BLaER1 (cell line): ENCODE measurements at regions not wholly inside any gene's neighbourhood (a gene's known extent, or its start where the extent isn't known, plus 50 kb on each side); places are given as distances from the start of the nearest gene placed in this dataset.

ENCODE experiments used
- H3K27ac ChIP-seq: shearing (Covaris generic); formaldehyde crosslinking; 2 replicates; pipeline ENCODE4 v1.8.1; 2022
- H3K27me3 ChIP-seq: shearing (Covaris generic); formaldehyde crosslinking; 2 replicates; pipeline ENCODE4 v1.8.1; 2022
- H3K36me3 ChIP-seq: shearing (Covaris generic); formaldehyde crosslinking; 2 replicates; pipeline ENCODE4 v1.8.1; 2022
- H3K4me1 ChIP-seq: shearing (Covaris generic); formaldehyde crosslinking; 2 replicates; pipeline ENCODE4 v1.8.1; 2022
- H3K4me2 ChIP-seq: shearing (Covaris generic); formaldehyde crosslinking; 2 replicates; pipeline ENCODE4 v1.8.1; 2022
- H3K4me3 ChIP-seq: shearing (Covaris generic); formaldehyde crosslinking; 2 replicates; pipeline ENCODE4 v1.8.1; 2022
- H3K9ac ChIP-seq: shearing (Covaris generic); formaldehyde crosslinking; 2 replicates; pipeline ENCODE4 v1.8.1; 2022
- H3K9me3 ChIP-seq: shearing (Covaris generic); formaldehyde crosslinking; 2 replicates; pipeline ENCODE4 v1.8.1; 2022
- H4K20me1 ChIP-seq: shearing (Covaris generic); formaldehyde crosslinking; 2 replicates; pipeline ENCODE4 v1.8.1; 2022
- Cebpa-rat ChIP-seq: shearing (Covaris generic); IDR thresholded peaks from 2 replicates; pipeline ENCODE4 v1.8.1; 2022

- peaks cover 87% of the 10 kb centered on the region for H3K27me3 ChIP-seq
- no peak overlapping the region for H3K27ac ChIP-seq
- H3K4me3 ChIP-seq: no peak overlapping the region; the same call in 1 of the 2 replicates
- H3K36me3 ChIP-seq: no peaks in the 10 kb centered on the region
- peaks cover 21% of the 10 kb centered on the region for H3K9me3 ChIP-seq
- H3K4me2 ChIP-seq: no peak overlapping the region
- no peak for TF ChIP-seq Cebpa-rat
- H3K9ac ChIP-seq: no peak overlapping the region
- H3K4me1 ChIP-seq: no peaks in the 10 kb centered on the region
- peaks cover 24% of the 10 kb centered on the region; the same call in 1 of the 2 replicates for H4K20me1 ChIP-seq
These were observed 99.7 kb upstream of the HSD17B12 start for GRCh38 chr11:43580735-43581369.

- Histone ChIP-seq H3K9me3 (peaks cover 21% of the 10 kb centered on the region), H3K36me3 (no peaks in the 10 kb centered on the region), H3K27me3 (peaks cover 81% of the 10 kb centered on the region), H3K9ac (no peak overlapping the region), H3K27ac (no peak overlapping the region), H3K4me3 (no peak overlapping the region; the same call in 1 of the 2 replicates), H3K4me2 (no peak overlapping the region), H3K4me1 (no peaks in the 10 kb centered on the region), H4K20me1 (peaks cover 20% of the 10 kb centered on the region; the same call in 1 of the 2 replicates)
- no peak for TF ChIP-seq Cebpa-rat
These were observed 99.0 kb upstream of the HSD17B12 start for GRCh38 chr11:43581370-43582023.

GRCh38 chr11:43582024-43582862 is 98.3 kb upstream of the HSD17B12 start:
- Histone ChIP-seq H3K36me3 (no peaks in the 10 kb centered on the region), H3K27me3 (peaks cover 73% of the 10 kb centered on the region), H3K4me2 (no peak overlapping the region), H3K4me3 (no peak overlapping the region), H3K4me1 (no peaks in the 10 kb centered on the region), H4K20me1 (peaks cover 13% of the 10 kb centered on the region; the same call in 1 of the 2 replicates), H3K9ac (no peak overlapping the region), H3K9me3 (peaks cover 21% of the 10 kb centered on the region), H3K27ac (no peak overlapping the region)
- no peak for TF ChIP-seq Cebpa-rat

GRCh38 chr11:43582863-43583462 is 97.6 kb upstream of the HSD17B12 start:
- Histone ChIP-seq H3K4me2 (no peak overlapping the region), H3K4me3 (no peak overlapping the region), H3K9ac (no peak overlapping the region), H3K36me3 (no peaks in the 10 kb centered on the region), H3K4me1 (no peaks in the 10 kb centered on the region), H3K27me3 (peaks cover 66% of the 10 kb centered on the region), H3K9me3 (peaks cover 21% of the 10 kb centered on the region), H4K20me1 (peaks cover 6% of the 10 kb centered on the region; the same call in 1 of the 2 replicates), H3K27ac (no peak overlapping the region)
- TF ChIP-seq Cebpa-rat: no peak

GRCh38 chr11:43583548-43583947 is 97.0 kb upstream of the HSD17B12 start:
- H3K27me3 ChIP-seq: peaks cover 60% of the 10 kb centered on the region
- no peaks in the 10 kb centered on the region for H3K36me3 ChIP-seq
- H3K4me1 ChIP-seq: no peaks in the 10 kb centered on the region
- TF ChIP-seq Cebpa-rat: no peak
- H3K4me2 ChIP-seq: no peak overlapping the region
- H4K20me1 ChIP-seq: no peaks in the 10 kb centered on the region; the same call in 1 of the 2 replicates
- peaks cover 21% of the 10 kb centered on the region for H3K9me3 ChIP-seq
- H3K9ac ChIP-seq: no peak overlapping the region
- no peak overlapping the region for H3K4me3 ChIP-seq
- H3K27ac ChIP-seq: no peak overlapping the region

- Histone ChIP-seq H3K4me2 (no peak overlapping the region), H3K27me3 (peaks cover 35% of the 10 kb centered on the region), H3K4me1 (no peaks in the 10 kb centered on the region), H3K27ac (no peak overlapping the region), H3K36me3 (no peaks in the 10 kb centered on the region), H3K4me3 (no peak overlapping the region), H4K20me1 (no peaks in the 10 kb centered on the region; the same call in 1 of the 2 replicates), H3K9ac (no peak overlapping the region), H3K9me3 (peaks cover 14% of the 10 kb centered on the region)
- no peak for TF ChIP-seq Cebpa-rat
These were observed 94.5 kb upstream of the HSD17B12 start for GRCh38 chr11:43585877-43586608.

GRCh38 chr11:43589601-43590250 is 90.8 kb upstream of the HSD17B12 start:
- no peaks in the 10 kb centered on the region for H3K9me3 ChIP-seq
- H4K20me1 ChIP-seq: no peaks in the 10 kb centered on the region

GRCh38 chr11:43601511-43601910 is 79.0 kb upstream of the HSD17B12 start:
- Histone ChIP-seq H3K4me3 (no peak overlapping the region), H3K4me2 (no peak overlapping the region), H3K9me3 (no peaks in the 10 kb centered on the region), H4K20me1 (no peaks in the 10 kb centered on the region), H3K9ac (no peak overlapping the region), H3K4me1 (no peaks in the 10 kb centered on the region), H3K27me3 (no peaks in the 10 kb centered on the region), H3K36me3 (no peaks in the 10 kb centered on the region), H3K27ac (no peak overlapping the region)
- no peak for TF ChIP-seq Cebpa-rat

More at GRCh38 chr11:43589601-43590250, 90.8 kb upstream of the HSD17B12 start:
- no peaks in the 10 kb centered on the region for H3K4me1 ChIP-seq
- H3K9ac ChIP-seq: no peak overlapping the region
- H3K27me3 ChIP-seq: no peaks in the 10 kb centered on the region; the same call in 1 of the 2 replicates
- H3K36me3 ChIP-seq: no peaks in the 10 kb centered on the region
- no peak overlapping the region for H3K27ac ChIP-seq
- H3K4me3 ChIP-seq: no peak overlapping the region
- no peak for TF ChIP-seq Cebpa-rat
- no peak overlapping the region for H3K4me2 ChIP-seq
